Epithelial cell of prostate (primary cell): ENCODE measurements at regions not wholly inside any gene's neighbourhood (a gene's known extent, or its start where the extent isn't known, plus 50 kb on each side); places are given as distances from the start of the nearest gene placed in this dataset.
"Not testable (repeated sequence)": the region's sequence is repeated elsewhere in the genome, so short reads cannot be mapped to it uniquely, and the experiment has no call there.

Experiments used
- DNase-seq: peaks from one replicate; pipeline ENCODE4 v3.0.0-alpha.2; 2011; ENCODE audit warnings: low read depth, low spot score
- H3K27ac ChIP-seq: fragments of 450-650 bp; 2 replicates; pipeline ENCODE4 v1.5.1; 2017; ENCODE audit warnings: mild to moderate bottlenecking

DNA sequence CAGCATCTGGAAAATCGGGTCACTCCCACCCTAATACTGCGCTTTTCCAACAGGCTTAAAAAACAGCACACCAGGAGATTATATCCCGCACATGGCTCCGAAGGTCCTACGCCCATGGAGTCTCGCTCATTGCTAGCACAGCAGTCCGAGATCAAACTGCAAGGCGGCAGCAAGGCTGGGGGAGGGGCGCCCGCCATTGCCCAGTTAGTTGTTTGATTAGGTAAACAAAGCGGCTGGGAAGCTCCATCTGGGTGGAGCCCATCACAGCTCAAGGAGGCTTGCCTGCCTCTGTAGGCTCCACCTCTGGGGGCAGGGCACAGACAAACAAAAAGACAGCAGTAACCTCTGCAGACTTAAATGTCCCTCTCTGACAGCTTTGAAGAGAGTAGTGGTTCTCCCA lies 111.8 kb upstream of the DLG1 start:
- DNase-seq, H3K27ac ChIP-seq: not testable (repeated sequence)

DNA sequence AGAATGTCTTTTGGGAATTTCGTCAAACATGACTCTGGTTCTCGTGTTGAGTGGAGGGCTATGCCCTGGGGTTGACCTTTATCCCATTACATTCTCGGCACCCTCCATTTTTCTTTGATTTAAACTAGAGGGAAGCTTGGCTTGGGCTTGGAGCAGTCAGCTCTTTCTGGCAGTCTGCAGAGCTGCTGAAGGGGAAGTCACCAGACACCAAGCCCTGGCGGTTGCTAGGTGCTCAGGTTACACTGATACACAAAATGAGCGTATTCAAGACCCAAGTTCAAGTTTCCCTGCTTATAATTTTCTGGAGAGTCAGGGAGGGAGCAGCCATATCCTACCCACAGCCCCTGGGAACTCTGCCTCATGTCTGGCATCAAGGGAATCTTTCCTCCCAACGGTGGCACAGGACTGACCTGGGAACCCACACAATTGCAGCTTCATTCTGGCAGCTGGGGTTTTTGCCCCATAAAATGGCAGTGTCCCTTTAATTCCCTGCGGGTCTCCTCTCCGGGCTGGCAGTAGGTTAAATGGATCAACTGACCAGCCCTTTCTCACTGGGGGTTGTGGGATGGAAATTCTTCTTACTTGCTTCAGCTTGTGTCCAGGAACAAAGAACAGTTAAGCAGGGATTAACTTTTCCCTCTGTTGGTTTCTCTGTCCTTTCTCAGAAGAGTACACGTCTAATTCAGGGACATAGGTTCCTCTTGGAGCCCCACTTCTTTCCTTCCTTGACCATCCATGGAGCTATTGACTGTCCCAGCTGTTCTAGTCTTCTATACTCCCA lies 110.0 kb upstream of the DLG1 start:
- H3K27ac ChIP-seq: no peak overlapping the region
- no peak for DNase-seq

DNA sequence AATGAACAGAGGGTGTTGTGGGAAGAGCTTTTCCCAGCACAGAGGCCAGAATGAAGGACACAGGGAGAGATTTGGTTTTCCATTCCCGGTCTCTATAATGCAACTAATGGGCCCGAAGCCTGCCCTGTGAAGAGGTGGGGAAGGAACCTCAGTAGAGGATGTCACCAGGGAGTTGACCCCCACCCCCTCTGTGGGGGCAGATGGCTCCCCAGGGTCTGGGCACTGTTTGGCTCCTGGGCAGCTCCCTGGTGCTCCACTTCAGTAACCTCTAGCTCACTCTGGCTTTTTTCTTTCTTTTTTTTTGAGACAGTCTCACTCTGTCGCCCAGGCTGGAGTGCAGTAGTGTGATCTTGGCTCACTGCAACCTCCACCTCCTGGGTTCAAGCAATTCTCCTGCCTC lies 109.1 kb upstream of the DLG1 start:
- no peak for DNase-seq
- no peak overlapping the region for H3K27ac ChIP-seq

- no peak overlapping the region for H3K27ac ChIP-seq
- no peak for DNase-seq
Measured at GRCh38 chr3:197407053-197407452, 108.6 kb upstream of the DLG1 start.

DNA sequence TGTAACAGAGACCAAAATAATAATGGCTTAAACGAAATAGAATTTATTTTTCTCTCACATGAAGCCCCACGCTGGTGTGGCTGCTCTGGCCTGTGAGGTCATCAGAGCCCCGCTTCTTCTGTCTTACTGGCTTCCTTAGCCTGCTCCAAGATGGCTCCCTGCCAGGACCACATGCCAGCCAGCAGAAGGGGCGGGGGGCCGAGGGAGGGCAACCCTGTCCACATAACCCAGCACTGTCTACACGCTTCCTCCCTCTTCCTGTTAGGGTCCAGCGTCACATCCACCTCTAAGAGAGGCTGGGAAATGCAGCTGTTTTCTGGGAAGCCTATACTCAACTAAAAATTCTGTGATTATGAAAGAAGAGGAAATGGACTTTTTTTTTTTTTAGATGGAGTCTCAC lies 107.9 kb upstream of the DLG1 start:
- H3K27ac ChIP-seq: no peak overlapping the region
- no peak for DNase-seq

- no peak for DNase-seq
- H3K27ac ChIP-seq: no peak overlapping the region
Measured at GRCh38 chr3:197404754-197405153, 106.3 kb upstream of the DLG1 start.

GRCh38 chr3:197404030-197404429 lies 105.6 kb upstream of the DLG1 start:
- H3K27ac ChIP-seq: no peak overlapping the region
- DNase-seq: no peak

DNA sequence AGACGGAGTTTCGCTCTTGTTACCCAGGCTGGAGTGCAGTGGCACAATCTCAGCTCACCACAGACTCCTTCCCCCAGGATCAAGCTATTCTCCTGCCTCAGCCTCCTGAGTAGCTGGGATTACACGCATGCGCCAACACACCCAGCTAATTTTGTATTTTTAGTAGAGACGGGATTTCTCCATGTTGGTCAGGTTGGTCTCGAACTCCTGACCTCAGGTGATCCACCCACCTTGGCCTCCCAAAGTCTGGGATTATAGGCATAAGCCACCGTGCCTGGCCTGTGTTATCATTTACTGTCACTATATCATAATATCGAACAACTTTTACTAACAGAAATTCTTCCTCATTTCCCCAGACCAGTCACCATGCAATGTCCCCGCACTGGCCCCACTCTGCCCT lies 104.0 kb upstream of the DLG1 start:
- DNase-seq, H3K27ac ChIP-seq: not testable (repeated sequence)

DNA sequence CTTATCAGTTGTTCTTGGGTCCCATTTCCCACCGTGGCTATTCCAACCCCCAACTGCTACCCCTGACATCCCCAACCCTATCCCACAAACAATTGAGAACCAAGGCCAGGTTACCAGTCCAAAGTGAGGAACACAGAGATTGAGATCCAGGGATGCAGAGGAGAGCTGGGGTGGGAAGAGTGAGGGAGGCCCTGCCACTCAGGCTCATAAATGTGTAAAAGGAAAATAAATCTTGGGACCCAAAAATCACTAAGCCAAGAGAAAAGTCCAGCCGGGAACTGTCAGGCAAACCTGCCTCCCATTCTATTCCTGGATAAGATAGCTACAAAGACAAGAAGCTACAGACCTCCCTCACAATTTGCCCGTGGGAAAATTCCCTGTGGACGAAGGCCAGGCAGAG lies 101.1 kb upstream of the DLG1 start:
- no peak overlapping the region for H3K27ac ChIP-seq
- DNase-seq: no peak

GRCh38 chr3:197398286-197398878 lies 100.0 kb upstream of the DLG1 start:
- no peak overlapping the region for H3K27ac ChIP-seq
- no peak for DNase-seq

GRCh38 chr3:197397838-197398237 lies 99.4 kb upstream of the DLG1 start:
- H3K27ac ChIP-seq: no peak overlapping the region

DNA sequence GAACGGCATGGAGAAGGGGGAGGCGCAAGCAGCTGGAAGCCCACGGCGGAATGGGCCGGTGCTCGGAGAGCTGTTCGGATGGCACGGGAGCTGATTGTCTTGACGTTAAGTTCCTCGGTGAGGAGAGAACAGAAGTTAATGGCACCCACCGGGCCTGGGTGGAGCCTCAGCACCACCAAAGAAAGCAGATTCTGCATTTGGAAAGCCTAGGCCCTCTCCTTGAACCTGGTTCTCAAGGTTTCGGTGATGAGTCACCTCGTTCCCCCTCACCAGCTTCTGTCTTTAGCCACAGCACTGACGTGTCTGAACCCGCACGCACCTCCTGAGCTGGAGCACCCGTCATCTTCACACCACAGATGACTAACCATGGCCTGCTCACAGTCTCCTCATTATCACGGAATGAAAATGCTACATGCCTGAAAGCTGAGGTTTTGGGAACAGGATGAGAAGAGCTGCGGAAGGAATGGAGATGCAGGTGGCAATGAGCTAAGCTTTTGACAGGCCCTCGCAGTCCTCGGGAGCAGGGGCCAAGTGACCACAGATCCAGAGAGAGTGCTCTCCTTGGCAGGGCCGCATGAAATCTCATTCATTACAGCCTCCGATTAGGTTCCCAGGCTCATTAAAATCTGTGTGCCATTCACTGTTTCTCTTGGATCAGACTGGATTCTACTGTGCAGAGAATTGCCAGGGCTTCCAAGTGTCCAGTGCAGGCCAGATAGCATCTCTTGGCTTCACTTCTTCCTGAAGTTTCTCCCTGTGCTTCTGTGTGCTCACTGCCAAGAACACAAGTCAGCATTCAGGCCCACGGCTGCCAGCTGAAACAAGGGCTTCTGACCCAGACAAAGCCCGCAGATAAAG lies 96.3 kb upstream of the DLG1 start:
- peak; percentile 99 for DNase-seq
- peak overlapping the region; percentile 98 for H3K27ac ChIP-seq

More at GRCh38 chr3:197397838-197398237, 99.4 kb upstream of the DLG1 start:
- no peak for DNase-seq

- DNase-seq: not testable (repeated sequence)
- peak overlapping the region; percentile 98 for H3K27ac ChIP-seq
Measured at GRCh38 chr3:197394126-197394463, 95.7 kb upstream of the DLG1 start.

DNA sequence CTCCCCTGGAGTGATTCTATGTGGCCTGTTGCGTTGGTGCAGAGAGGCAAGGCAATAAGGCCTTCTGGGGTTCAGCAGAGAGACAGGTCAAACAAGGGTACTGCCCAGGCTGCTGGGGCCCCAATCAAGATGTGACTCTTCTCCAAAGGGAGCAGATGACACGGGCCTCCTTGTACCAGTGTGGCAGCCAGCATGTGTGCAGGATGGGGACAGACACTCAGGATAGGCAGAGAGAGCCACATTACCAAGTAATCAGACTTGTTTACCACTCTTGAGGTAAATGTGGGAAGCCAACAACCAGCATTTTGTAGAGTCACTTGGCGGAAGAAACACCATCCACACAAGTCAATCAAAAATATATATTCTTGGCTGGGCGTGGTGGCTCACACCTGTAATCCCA lies 95.3 kb upstream of the DLG1 start:
- peak overlapping the region; percentile 98 for H3K27ac ChIP-seq

DNA sequence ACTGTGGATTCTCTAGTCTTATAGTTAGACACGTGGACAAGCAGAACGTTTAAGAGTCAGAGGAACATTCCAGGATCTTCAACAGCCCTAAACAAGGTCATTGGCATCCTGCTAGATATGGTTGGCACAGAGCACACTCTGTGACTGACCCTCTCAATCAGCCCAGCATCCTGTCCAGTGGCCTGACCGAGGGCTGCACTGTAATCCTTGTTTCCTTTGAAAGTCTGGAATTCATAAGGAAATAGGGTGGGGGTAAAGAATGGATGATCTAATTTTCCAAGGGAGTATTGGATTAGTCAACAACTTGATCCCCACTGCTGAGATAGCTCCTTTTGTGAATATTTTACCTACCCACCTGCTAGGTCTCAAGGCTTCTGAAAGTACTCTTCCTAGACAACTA lies 94.5 kb upstream of the DLG1 start:
- no peak for DNase-seq
- peak overlapping the region; percentile 98 for H3K27ac ChIP-seq

More for the DNA sequence above, 95.3 kb upstream of the DLG1 start:
- DNase-seq: no peak

- peak overlapping the region; percentile 53 for H3K27ac ChIP-seq
- DNase-seq: no peak
Measured at GRCh38 chr3:197381371-197381770, 83.0 kb upstream of the DLG1 start.

GRCh38 chr3:197380786-197381185 lies 82.4 kb upstream of the DLG1 start:
- DNase-seq: peak; percentile 67
- H3K27ac ChIP-seq: peak overlapping the region; percentile 53

DNA sequence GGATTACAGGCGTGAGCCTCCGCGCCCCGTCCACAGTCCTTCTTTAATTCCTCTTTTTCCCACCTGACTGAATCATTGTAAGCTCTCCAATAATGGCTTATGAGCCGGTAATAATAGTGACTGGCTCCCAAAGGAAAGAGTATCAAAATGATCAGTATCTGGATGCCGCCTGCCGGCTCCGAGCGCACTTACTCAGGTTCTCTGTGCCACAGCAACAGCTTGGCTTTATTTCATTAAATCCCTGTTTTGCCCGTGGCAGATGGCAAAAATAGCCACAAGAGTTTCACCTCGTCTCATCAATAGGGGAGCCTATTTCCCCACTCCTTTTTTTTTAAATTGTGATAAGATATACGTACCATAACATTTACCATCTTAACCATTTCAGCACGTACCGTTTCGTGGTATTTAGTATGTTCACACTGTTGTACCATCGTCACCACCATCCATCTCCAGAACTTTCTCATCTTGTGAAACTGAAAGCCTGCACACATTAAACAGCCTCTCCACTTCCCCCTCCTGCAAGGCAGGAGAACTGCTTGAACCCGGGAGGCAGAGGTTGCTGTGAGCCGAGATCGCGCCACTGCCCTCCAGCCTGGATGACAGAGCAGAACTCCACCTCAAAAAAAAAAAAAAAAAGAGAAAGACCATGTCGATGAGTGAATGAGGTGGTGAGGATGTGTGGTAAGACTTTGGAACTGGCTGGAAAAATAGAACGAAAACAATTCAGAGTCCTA lies 80.7 kb upstream of the DLG1 start:
- no peak for DNase-seq
- H3K27ac ChIP-seq: no peak overlapping the region

- no peak for DNase-seq
- H3K27ac ChIP-seq: peak overlapping the region; percentile 97
Measured at GRCh38 chr3:197376735-197377555, 78.5 kb upstream of the DLG1 start.

DNA sequence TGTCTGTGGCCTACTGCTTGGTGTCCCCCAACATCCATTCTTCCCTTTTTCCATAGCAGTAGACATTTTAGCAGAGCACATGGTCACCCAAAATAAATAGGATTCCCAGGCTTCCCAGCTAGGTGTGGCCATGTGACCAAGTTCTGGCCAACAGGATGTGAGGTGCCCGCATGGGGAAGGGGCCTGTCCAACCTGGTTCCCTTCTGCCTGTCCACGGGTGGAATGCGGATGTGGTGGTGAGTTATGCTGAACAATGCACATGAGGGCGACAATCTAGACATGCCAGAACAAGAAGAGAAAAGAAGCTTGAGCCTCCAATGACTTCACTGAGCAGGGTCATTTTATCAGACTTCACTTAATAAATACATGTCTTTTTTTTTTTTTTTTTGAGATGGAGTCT lies 77.6 kb upstream of the DLG1 start:
- H3K27ac ChIP-seq: peak overlapping the region; percentile 97
- peak; percentile 94 for DNase-seq
